Neural progenitor cell (in vitro differentiated cells): ENCODE measurements at regions not wholly inside any gene's neighbourhood (a gene's known extent, or its start where the extent isn't known, plus 50 kb on each side); places are given as distances from the start of the nearest gene placed in this dataset.

Source experiments
- DNase-seq: peaks from one replicate; pipeline ENCODE4 v3.0.0-alpha.2; 2016; ENCODE audit warnings: low spot score
- H2AFZ ChIP-seq: fragments of 200-600 bp; sonication (generic); replicated peaks from 2 replicates; pipeline ENCODE4 v1.6.1; 2016; ENCODE audit warnings: antibody characterized with exemption
- H3F3A ChIP-seq: fragments of 200-600 bp; sonication (generic); 2 replicates; pipeline ENCODE4 v1.6.1; 2016; ENCODE audit warnings: antibody characterized with exemption, low read depth
- H3K27ac ChIP-seq: fragments of 200-600 bp; sonication (generic); 2 replicates; pipeline ENCODE4 v1.5.1; 2016; ENCODE audit warnings: mild to moderate bottlenecking
- H3K27me3 ChIP-seq: fragments of 200-600 bp; sonication (generic); 2 replicates; pipeline ENCODE4 v1.6.1; 2016; ENCODE audit warnings: mild to moderate bottlenecking, moderate library complexity
- H3K36me3 ChIP-seq: fragments of 200-600 bp; sonication (generic); 2 replicates; pipeline ENCODE4 v1.5.1; 2016
- H3K4me1 ChIP-seq: fragments of 200-600 bp; sonication (generic); 2 replicates; pipeline ENCODE4 v1.6.1; 2016; ENCODE audit warnings: mixed run types
- H3K4me2 ChIP-seq: fragments of 200-600 bp; sonication (generic); 2 replicates; pipeline ENCODE4 v1.6.1; 2016
- H3K4me3 ChIP-seq: fragments of 200-600 bp; sonication (generic); 2 replicates; pipeline ENCODE4 v1.5.1; 2016
- H3K79me2 ChIP-seq: fragments of 200-600 bp; sonication (generic); 2 replicates; pipeline ENCODE4 v1.6.1; 2016; ENCODE audit warnings: low read depth
- H3K9ac ChIP-seq: fragments of 200-600 bp; sonication (generic); 2 replicates; pipeline ENCODE4 v1.6.1; 2016
- H3K9me3 ChIP-seq: fragments of 200-600 bp; sonication (generic); 2 replicates; pipeline ENCODE4 v1.5.1; 2016; ENCODE audit warnings: low read depth
- H4K20me1 ChIP-seq: fragments of 200-600 bp; sonication (generic); 2 replicates; pipeline ENCODE4 v1.6.1; 2016; ENCODE audit warnings: low read depth
- H3K27ac Mint-ChIP-seq: 3 replicates; pipeline ENCODE4 v1.8.0; 2021; ENCODE audit warnings: mixed read lengths
- H3K27me3 Mint-ChIP-seq: 2 replicates; pipeline ENCODE4 v1.8.0; 2022; ENCODE audit warnings: low read depth, mild to moderate bottlenecking, inconsistent platforms, moderate library complexity, mixed read lengths; ENCODE audit not compliant: insufficient read depth
- H3K36me3 Mint-ChIP-seq: 3 replicates; pipeline ENCODE4 v1.8.0; 2021; ENCODE audit warnings: mixed read lengths
- H3K4me1 Mint-ChIP-seq: 3 replicates; pipeline ENCODE4 v1.8.0; 2021; ENCODE audit warnings: mixed read lengths
- H3K4me3 Mint-ChIP-seq: 3 replicates; pipeline ENCODE4 v1.8.0; 2021; ENCODE audit warnings: mild to moderate bottlenecking, moderate library complexity, mixed read lengths
- H3K9me3 Mint-ChIP-seq: 3 replicates; pipeline ENCODE4 v1.8.0; 2020; ENCODE audit warnings: mixed read lengths
- CTCF ChIP-seq: fragments of 200-600 bp; sonication (generic); IDR thresholded peaks from 2 replicates; pipeline ENCODE4 v1.5.1; 2017; ENCODE audit warnings: antibody characterized with exemption, mild to moderate bottlenecking
- EZH2 ChIP-seq: fragments of 200-600 bp; sonication (generic); IDR thresholded peaks from 2 replicates; pipeline ENCODE4 v1.6.1; 2017; ENCODE audit warnings: antibody characterized with exemption, mild to moderate bottlenecking, moderate library complexity
- EZH2phosphoT487 ChIP-seq: fragments of 200-600 bp; sonication (generic); IDR thresholded peaks from 2 replicates; pipeline ENCODE4 v1.6.1; 2017; ENCODE audit warnings: antibody characterized with exemption

- Histone ChIP-seq H4K20me1 (no peaks in the 10 kb centered on the region), H3K4me3 (no peak overlapping the region), H3K9me3 (no peaks in the 10 kb centered on the region), H3K4me2 (no peak overlapping the region), H3K4me1 (peaks cover 6% of the 10 kb centered on the region), H3K79me2 (no peaks in the 10 kb centered on the region), H3K27me3 (no peaks in the 10 kb centered on the region), H3K27ac (no peak overlapping the region), H2AFZ (no peak overlapping the region), H3F3A (no peaks in the 10 kb centered on the region), H3K36me3 (no peaks in the 10 kb centered on the region), H3K9ac (no peak overlapping the region)
- Mint-ChIP-seq H3K27ac (no peak overlapping the region), H3K4me3 (no peak overlapping the region), H3K36me3 (no peaks in the 10 kb centered on the region), H3K4me1 (peaks cover 8% of the 10 kb centered on the region), H3K9me3 (peaks cover 1% of the 10 kb centered on the region), H3K27me3 (no peaks in the 10 kb centered on the region)
- no peak for TF ChIP-seq CTCF
- TF ChIP-seq EZH2phosphoT487: no peak
- TF ChIP-seq EZH2: no peak
- no peak for DNase-seq
Measured at GRCh38 chr5:84477485-84477884, 92.8 kb upstream of the EDIL3 start.

GRCh38 chr5:84474126-84474525, 89.4 kb upstream of the EDIL3 start:
- Mint-ChIP-seq H3K27me3 (no peaks in the 10 kb centered on the region), H3K9me3 (peaks cover 3% of the 10 kb centered on the region), H3K4me1 (no peaks in the 10 kb centered on the region), H3K4me3 (no peak overlapping the region), H3K27ac (no peak overlapping the region), H3K36me3 (no peaks in the 10 kb centered on the region)
- Histone ChIP-seq H3F3A (no peaks in the 10 kb centered on the region), H3K9me3 (no peaks in the 10 kb centered on the region), H3K9ac (no peak overlapping the region), H3K4me3 (no peak overlapping the region), H3K27me3 (no peaks in the 10 kb centered on the region), H3K4me2 (no peak overlapping the region), H2AFZ (no peak overlapping the region), H3K4me1 (no peaks in the 10 kb centered on the region), H3K36me3 (no peaks in the 10 kb centered on the region), H3K79me2 (no peaks in the 10 kb centered on the region), H4K20me1 (no peaks in the 10 kb centered on the region), H3K27ac (no peak overlapping the region)
- no peak for TF ChIP-seq EZH2
- no peak for TF ChIP-seq EZH2phosphoT487
- no peak for TF ChIP-seq CTCF
- DNase-seq: no peak

GRCh38 chr5:84453405-84453804, 68.7 kb upstream of the EDIL3 start:
- Histone ChIP-seq H3K9ac (no peak overlapping the region), H3K9me3 (no peaks in the 10 kb centered on the region), H3K4me3 (no peak overlapping the region), H4K20me1 (no peaks in the 10 kb centered on the region), H3K27me3 (no peaks in the 10 kb centered on the region), H3K79me2 (no peaks in the 10 kb centered on the region), H3K4me2 (no peak overlapping the region), H3K27ac (no peak overlapping the region), H2AFZ (no peak overlapping the region), H3K4me1 (no peaks in the 10 kb centered on the region), H3K36me3 (no peaks in the 10 kb centered on the region), H3F3A (no peaks in the 10 kb centered on the region)
- Mint-ChIP-seq H3K27me3 (no peaks in the 10 kb centered on the region), H3K36me3 (no peaks in the 10 kb centered on the region), H3K27ac (no peak overlapping the region), H3K9me3 (peaks cover 9% of the 10 kb centered on the region), H3K4me3 (no peak overlapping the region), H3K4me1 (no peaks in the 10 kb centered on the region)
- no peak for DNase-seq
- TF ChIP-seq EZH2phosphoT487 (no peak), EZH2 (no peak), CTCF (no peak)
